HepG2 (cell line): ENCODE measurements at regions not wholly inside any gene's neighbourhood (a gene's known extent, or its start where the extent isn't known, plus 50 kb on each side); places are given as distances from the start of the nearest gene placed in this dataset.
A peak's percentile ranks its signal among the peaks of the same experiment; 100 is the strongest.

ENCODE experiments used
- BRD4 ChIP-seq: sonication (generic); formaldehyde crosslinking; IDR thresholded peaks from 2 replicates; pipeline ENCODE4 v1.4.0; 2020; ENCODE audit warnings: missing genetic modification reagents
- FOXP1 ChIP-seq, 2 experiments: fragments of 450-650 bp in 1 of 2; IDR thresholded peaks; 2 replicates each; pipeline ENCODE4 v1.6.1; 2017 to 2018; ENCODE audit warnings: antibody characterized with exemption in 1 of 2
- GFI1 ChIP-seq: sonication (generic); formaldehyde crosslinking; IDR thresholded peaks from 2 replicates; pipeline ENCODE4 v1.5.0; 2020; ENCODE audit warnings: missing genetic modification reagents, mild to moderate bottlenecking, borderline replicate concordance
- HNRNPL ChIP-seq: fragments of 200-400 bp; formaldehyde crosslinking; IDR thresholded peaks from 2 replicates; pipeline ENCODE4 v1.6.1; 2017; ENCODE audit warnings: mild to moderate bottlenecking, low read depth, low read length
- ISL2 ChIP-seq: sonication (generic); formaldehyde crosslinking; IDR thresholded peaks from 2 replicates; pipeline ENCODE4 v1.5.0; 2020; ENCODE audit warnings: missing genetic modification reagents
- KDM4B ChIP-seq: sonication (generic); formaldehyde crosslinking; IDR thresholded peaks from 2 replicates; pipeline ENCODE4 v1.4.0; 2020; ENCODE audit warnings: missing genetic modification reagents
- NFYB ChIP-seq: sonication (generic); formaldehyde crosslinking; IDR thresholded peaks from 2 replicates; pipeline ENCODE4 v1.4.0; 2020; ENCODE audit warnings: missing genetic modification reagents
- NR2C2 ChIP-seq: sonication (generic); formaldehyde crosslinking; IDR thresholded peaks from 2 replicates; pipeline ENCODE4 v1.4.0; 2020; ENCODE audit warnings: missing genetic modification reagents, mild to moderate bottlenecking, moderate library complexity, borderline replicate concordance
- SMAD1 ChIP-seq: sonication (generic); formaldehyde crosslinking; IDR thresholded peaks from 2 replicates; pipeline ENCODE4 v1.4.0; 2020; ENCODE audit warnings: missing genetic modification reagents, low read depth, mild to moderate bottlenecking, borderline replicate concordance
- SRSF9 ChIP-seq: fragments of 200-400 bp; formaldehyde crosslinking; IDR thresholded peaks from 2 replicates; pipeline ENCODE4 v1.6.1; 2018; ENCODE audit warnings: borderline replicate concordance, mild to moderate bottlenecking, low read depth, low read length; ENCODE audit not compliant: insufficient read depth, poor library complexity, severe bottlenecking
- SSRP1 ChIP-seq: IDR thresholded peaks from 2 replicates; pipeline ENCODE4 v1.6.1; 2016; ENCODE audit warnings: control low read depth
- YEATS2 ChIP-seq: sonication (generic); formaldehyde crosslinking; IDR thresholded peaks from 2 replicates; pipeline ENCODE4 v1.4.0; 2020; ENCODE audit warnings: missing genetic modification reagents, borderline replicate concordance
- ZBTB38 ChIP-seq: sonication (generic); formaldehyde crosslinking; IDR thresholded peaks from 2 replicates; pipeline ENCODE4 v1.5.1; 2020; ENCODE audit warnings: mild to moderate bottlenecking, missing genetic modification reagents
- ZFP36L1 ChIP-seq: sonication (generic); formaldehyde crosslinking; IDR thresholded peaks from 2 replicates; pipeline ENCODE4 v1.8.0; 2022; ENCODE audit warnings: mild to moderate bottlenecking, missing genetic modification reagents, moderate library complexity
- ZNF326 ChIP-seq: sonication (generic); formaldehyde crosslinking; IDR thresholded peaks from 2 replicates; pipeline ENCODE4 v1.4.0; 2020; ENCODE audit warnings: missing genetic modification reagents, borderline replicate concordance
- ZNF552 ChIP-seq: sonication (generic); formaldehyde crosslinking; IDR thresholded peaks from 2 replicates; pipeline ENCODE4 v1.9.0; 2022; ENCODE audit warnings: missing genetic modification reagents, mild to moderate bottlenecking, borderline replicate concordance
- TF ChIP-seq, protein P1 (sequence below): sonication (generic); formaldehyde crosslinking; IDR thresholded peaks from 2 replicates; pipeline ENCODE4 v1.5.0; 2020; ENCODE audit warnings: mild to moderate bottlenecking, missing genetic modification reagents, borderline replicate concordance
- TF ChIP-seq, protein P2 (sequence below): sonication (generic); formaldehyde crosslinking; IDR thresholded peaks from 2 replicates; pipeline ENCODE4 v1.8.0; 2022; ENCODE audit warnings: missing genetic modification reagents, mild to moderate bottlenecking, inconsistent platforms, borderline replicate concordance
- TF ChIP-seq, protein P3 (sequence below): sonication (generic); formaldehyde crosslinking; IDR thresholded peaks from 2 replicates; pipeline ENCODE4 v1.5.0; 2020; ENCODE audit warnings: missing genetic modification reagents, mild to moderate bottlenecking, borderline replicate concordance
- TF ChIP-seq, protein P4 (sequence below): fragments of 450-650 bp; IDR thresholded peaks from 2 replicates; pipeline ENCODE4 v1.6.1; 2016
- TF ChIP-seq, protein P5 (sequence below): IDR thresholded peaks from 2 replicates; pipeline ENCODE4 v1.6.1; 2016; ENCODE audit warnings: missing compliant biosample characterization, missing genetic modification reagents, borderline replicate concordance

DNA sequence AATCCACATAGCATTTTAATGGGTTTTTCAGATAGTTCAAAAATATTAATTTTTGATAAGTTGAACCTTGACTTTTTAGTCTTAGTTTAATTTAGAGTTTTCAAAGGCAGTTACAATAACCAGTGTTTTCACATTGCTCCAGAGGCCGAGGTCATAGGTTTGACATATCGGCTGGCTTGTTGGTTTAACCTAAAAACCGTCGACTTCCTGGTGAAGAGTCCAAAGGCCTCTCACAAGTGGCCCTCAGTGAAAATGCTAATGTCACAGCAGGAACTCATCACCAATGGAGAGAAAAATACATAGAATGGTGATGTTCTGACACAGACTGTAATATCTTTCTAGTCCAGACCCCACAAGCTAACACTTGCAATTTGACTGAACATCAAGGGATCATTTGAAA is 642.3 kb downstream of the PLOD2 start (continued):
- no peak for TF ChIP-seq GFI1 (CRISPR knock-in tag)
- TF ChIP-seq ZFP36L1: no peak
- no peak for TF ChIP-seq SRSF9
- TF ChIP-seq SSRP1 (CRISPR knock-in tag): no peak
- TF ChIP-seq YEATS2: no peak
- no peak for TF ChIP-seq BRD4 (CRISPR knock-in tag)
- peak; percentile 64 for TF ChIP-seq NR2C2 (CRISPR knock-in tag)
- no peak for TF ChIP-seq ZBTB38 (CRISPR knock-in tag)
- TF ChIP-seq, protein P1, sequence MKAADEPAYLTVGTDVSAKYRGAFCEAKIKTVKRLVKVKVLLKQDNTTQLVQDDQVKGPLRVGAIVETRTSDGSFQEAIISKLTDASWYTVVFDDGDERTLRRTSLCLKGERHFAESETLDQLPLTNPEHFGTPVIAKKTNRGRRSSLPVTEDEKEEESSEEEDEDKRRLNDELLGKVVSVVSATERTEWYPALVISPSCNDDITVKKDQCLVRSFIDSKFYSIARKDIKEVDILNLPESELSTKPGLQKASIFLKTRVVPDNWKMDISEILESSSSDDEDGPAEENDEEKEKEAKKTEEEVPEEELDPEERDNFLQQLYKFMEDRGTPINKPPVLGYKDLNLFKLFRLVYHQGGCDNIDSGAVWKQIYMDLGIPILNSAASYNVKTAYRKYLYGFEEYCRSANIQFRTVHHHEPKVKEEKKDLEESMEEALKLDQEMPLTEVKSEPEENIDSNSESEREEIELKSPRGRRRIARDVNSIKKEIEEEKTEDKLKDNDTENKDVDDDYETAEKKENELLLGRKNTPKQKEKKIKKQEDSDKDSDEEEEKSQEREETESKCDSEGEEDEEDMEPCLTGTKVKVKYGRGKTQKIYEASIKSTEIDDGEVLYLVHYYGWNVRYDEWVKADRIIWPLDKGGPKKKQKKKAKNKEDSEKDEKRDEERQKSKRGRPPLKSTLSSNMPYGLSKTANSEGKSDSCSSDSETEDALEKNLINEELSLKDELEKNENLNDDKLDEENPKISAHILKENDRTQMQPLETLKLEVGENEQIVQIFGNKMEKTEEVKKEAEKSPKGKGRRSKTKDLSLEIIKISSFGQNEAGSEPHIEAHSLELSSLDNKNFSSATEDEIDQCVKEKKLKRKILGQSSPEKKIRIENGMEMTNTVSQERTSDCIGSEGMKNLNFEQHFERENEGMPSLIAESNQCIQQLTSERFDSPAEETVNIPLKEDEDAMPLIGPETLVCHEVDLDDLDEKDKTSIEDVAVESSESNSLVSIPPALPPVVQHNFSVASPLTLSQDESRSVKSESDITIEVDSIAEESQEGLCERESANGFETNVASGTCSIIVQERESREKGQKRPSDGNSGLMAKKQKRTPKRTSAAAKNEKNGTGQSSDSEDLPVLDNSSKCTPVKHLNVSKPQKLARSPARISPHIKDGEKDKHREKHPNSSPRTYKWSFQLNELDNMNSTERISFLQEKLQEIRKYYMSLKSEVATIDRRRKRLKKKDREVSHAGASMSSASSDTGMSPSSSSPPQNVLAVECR (CRISPR knock-in tag): no peak
- no peak for TF ChIP-seq FOXP1 (IDR thresholded peaks at IDR 0.05)
- TF ChIP-seq FOXP1 (CRISPR knock-in tag; IDR thresholded peaks at IDR 0.05): 0 out of 2 replicates have a peak, but pooled peaks have one; percentile 32
- TF ChIP-seq, protein P2, sequence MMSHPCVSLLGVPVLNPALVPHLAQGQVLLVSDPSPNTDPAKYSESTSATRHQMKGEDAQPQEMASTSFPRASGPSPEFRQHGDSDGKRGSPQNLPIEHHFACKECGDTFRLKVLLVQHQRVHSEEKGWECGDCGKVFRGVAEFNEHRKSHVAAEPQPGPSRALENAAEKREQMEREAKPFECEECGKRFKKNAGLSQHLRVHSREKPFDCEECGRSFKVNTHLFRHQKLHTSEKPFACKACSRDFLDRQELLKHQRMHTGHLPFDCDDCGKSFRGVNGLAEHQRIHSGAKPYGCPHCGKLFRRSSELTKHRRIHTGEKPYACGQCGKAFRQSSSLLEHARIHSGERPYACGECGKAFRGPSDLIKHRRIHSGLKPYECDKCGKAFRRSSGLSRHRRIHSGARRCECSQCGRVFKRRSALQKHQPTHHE: no peak
- TF ChIP-seq, protein P3, sequence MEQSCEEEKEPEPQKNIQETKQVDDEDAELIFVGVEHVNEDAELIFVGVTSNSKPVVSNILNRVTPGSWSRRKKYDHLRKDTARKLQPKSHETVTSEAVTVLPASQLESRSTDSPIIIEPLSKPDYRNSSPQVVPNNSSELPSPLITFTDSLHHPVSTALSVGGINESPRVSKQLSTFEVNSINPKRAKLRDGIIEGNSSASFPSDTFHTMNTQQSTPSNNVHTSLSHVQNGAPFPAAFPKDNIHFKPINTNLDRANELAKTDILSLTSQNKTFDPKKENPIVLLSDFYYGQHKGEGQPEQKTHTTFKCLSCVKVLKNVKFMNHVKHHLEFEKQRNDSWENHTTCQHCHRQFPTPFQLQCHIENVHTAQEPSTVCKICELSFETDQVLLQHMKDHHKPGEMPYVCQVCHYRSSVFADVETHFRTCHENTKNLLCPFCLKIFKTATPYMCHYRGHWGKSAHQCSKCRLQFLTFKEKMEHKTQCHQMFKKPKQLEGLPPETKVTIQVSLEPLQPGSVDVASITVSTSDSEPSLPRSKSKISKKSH (CRISPR knock-in tag): no peak
- TF ChIP-seq SMAD1 (CRISPR knock-in tag): no peak
- TF ChIP-seq, protein P4, sequence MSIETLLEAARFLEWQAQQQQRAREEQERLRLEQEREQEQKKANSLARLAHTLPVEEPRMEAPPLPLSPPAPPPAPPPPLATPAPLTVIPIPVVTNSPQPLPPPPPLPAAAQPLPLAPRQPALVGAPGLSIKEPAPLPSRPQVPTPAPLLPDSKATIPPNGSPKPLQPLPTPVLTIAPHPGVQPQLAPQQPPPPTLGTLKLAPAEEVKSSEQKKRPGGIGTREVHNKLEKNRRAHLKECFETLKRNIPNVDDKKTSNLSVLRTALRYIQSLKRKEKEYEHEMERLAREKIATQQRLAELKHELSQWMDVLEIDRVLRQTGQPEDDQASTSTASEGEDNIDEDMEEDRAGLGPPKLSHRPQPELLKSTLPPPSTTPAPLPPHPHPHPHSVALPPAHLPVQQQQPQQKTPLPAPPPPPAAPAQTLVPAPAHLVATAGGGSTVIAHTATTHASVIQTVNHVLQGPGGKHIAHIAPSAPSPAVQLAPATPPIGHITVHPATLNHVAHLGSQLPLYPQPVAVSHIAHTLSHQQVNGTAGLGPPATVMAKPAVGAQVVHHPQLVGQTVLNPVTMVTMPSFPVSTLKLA: no peak
- TF ChIP-seq NFYB (CRISPR knock-in tag): 0 out of 2 replicates have a peak, but pooled peaks have one; percentile 11
- TF ChIP-seq HNRNPL: no peak
- TF ChIP-seq ZNF552 (CRISPR knock-in tag): no peak
- TF ChIP-seq, protein P5, sequence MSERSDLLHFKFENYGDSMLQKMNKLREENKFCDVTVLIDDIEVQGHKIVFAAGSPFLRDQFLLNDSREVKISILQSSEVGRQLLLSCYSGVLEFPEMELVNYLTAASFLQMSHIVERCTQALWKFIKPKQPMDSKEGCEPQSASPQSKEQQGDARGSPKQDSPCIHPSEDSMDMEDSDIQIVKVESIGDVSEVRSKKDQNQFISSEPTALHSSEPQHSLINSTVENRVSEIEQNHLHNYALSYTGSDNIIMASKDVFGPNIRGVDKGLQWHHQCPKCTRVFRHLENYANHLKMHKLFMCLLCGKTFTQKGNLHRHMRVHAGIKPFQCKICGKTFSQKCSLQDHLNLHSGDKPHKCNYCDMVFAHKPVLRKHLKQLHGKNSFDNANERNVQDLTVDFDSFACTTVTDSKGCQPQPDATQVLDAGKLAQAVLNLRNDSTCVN (CRISPR knock-in tag): no peak
- 0 out of 2 replicates have a peak, but pooled peaks have one; percentile 45 for TF ChIP-seq KDM4B
- peak; percentile 27; the same call in 1 of the 2 replicates for TF ChIP-seq ISL2
- no peak for TF ChIP-seq ZNF326
